H4 (cell line): ENCODE measurements at regions not wholly inside any gene's neighbourhood (a gene's known extent, or its start where the extent isn't known, plus 50 kb on each side); places are given as distances from the start of the nearest gene placed in this dataset.

Experiments
- DNase-seq: peaks from one replicate; pipeline ENCODE4 v3.0.0-alpha.2; 2015; ENCODE audit warnings: low spot score

- DNase-seq, result peak; percentile 96
Measured at GRCh38 chr7:4612939-4613841, 68.9 kb upstream of the FOXK1 start.

- DNase-seq, result peak; percentile 96
Measured at GRCh38 chr7:4613846-4614548, 68.1 kb upstream of the FOXK1 start.

DNA sequence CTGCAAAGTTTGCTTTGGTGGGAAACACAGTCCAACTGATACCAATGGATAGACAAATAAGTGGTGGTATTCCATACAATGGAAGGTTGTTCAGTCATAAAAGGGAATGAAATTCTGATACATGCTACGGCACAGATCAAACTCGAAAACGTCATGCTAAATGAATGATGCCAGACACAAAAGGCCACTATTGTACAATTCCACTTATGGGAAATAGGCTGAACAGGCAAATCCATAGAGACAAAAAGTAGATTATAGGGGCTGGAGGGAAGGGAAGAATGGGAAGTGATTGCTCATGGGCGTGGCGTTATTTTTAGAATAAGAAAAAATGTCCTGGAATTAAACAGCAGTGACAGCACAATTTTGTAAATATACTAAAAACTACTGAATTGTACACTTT lies 66.0 kb upstream of the FOXK1 start:
- DNase-seq, result no peak

- DNase-seq, result no peak
Measured at GRCh38 chr7:4621396-4621795, 60.7 kb upstream of the FOXK1 start.

DNA sequence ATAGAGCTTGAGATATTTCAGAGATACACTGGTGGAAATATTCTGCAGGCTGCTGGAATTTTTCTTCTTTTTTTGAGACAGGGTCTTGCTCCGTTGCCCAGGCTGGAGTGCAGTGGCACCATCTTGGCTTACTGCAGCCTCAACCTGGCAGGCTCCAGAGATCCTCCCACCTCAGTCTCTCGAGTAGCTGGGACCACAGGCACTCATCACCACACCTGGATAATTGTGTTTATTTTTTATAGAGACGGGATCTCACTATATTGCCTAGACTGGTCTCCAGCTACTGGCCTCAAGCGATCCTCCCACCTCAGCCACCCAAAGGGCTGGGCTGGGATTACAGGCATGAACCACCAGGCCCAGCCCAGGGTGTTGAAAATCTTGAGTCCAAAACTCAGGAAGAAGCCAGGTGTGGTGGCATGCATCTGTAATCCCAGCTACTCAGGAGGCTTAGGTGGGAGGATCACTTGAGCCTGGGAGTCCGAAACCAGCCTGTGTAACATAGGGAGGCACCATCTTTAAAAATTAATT lies 55.7 kb upstream of the FOXK1 start:
- DNase-seq, result no peak

- DNase-seq, result no peak
Measured at GRCh38 chr7:4629287-4629895, 52.7 kb upstream of the FOXK1 start.

DNA sequence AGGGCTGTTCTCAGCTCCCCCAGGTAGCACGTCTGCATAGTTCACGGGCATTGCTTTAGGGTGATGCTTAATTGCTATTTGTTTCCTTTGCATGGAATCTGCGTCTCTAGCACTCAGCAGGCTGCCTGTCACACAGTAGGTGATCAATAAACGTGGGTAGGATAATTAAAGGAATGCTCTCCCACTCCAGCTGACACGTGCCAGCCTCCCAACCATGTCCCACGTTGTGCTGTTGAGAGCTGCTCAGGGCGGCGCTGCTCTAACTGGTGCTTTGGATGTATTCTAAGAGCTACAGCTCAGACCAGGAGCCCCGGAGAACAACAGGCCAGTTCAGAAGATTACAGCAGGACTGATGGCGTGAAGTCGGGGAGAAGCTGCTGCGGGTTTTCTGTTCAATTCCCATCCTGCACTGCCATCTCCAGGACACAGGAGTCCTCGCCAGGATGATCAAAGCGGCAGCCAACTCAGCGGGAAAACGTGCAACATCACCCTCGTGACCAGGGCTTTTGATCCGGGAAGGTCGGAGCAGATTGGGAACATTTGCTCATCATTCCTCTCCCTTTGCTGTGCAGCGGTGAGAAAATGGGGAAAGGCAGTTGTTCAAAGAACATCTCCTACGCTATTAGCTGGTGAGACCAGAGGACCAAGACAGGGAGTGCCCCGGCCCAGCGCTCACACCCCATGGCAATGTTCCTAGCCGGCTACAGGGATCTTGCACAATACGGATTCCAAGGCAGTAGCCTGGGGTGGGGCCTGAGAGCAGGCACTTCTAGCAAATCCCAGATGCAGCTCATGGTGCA lies 50.5 kb upstream of the FOXK1 start:
- DNase-seq, result peak; percentile 99
